CD4-positive, CD25-positive, alpha-beta regulatory T cell (primary cell): ENCODE measurements at regions not wholly inside any gene's neighbourhood (a gene's known extent, or its start where the extent isn't known, plus 50 kb on each side); places are given as distances from the start of the nearest gene placed in this dataset.
A peak's percentile ranks its signal among the peaks of the same experiment; 100 is the strongest.

Source experiments
- ATAC-seq, 2 donors: fragments of 150-1000 bp; cut with Tn5 transposase; one replicate each; pipeline ENCODE4 v1.10.0; 2021; ENCODE audit warnings: low read depth in 2 of 2, moderate number of reproducible peaks in 2 of 2, moderate library complexity in 1 of 2
- DNase-seq, 3 donors: peaks; one replicate each; pipeline versions ENCODE4 v3.0.0 to v3.0.0-alpha.2; 2012 to 2022; ENCODE audit warnings: mixed read lengths in 1 of 3
- H3K27ac ChIP-seq: one replicate; pipeline ENCODE4 v1.7.0; 2013; ENCODE audit warnings: mild to moderate bottlenecking, low read length; ENCODE audit not compliant: insufficient read depth, poor library complexity, severe bottlenecking
- H3K27me3 ChIP-seq: one replicate; pipeline ENCODE4 v1.7.0; 2013; ENCODE audit warnings: low read length; ENCODE audit not compliant: control insufficient read depth, insufficient read depth
- H3K36me3 ChIP-seq: one replicate; pipeline ENCODE4 v1.7.0; 2013; ENCODE audit warnings: mild to moderate bottlenecking, low read length, moderate library complexity; ENCODE audit not compliant: control insufficient read depth, insufficient read depth
- H3K4me1 ChIP-seq: 2 replicates; pipeline ENCODE4 v1.7.0; 2013; ENCODE audit warnings: mild to moderate bottlenecking, low read length; ENCODE audit not compliant: insufficient read depth, control insufficient read depth, poor library complexity, severe bottlenecking
- H3K4me3 ChIP-seq: one replicate; pipeline ENCODE4 v1.7.0; 2013; ENCODE audit warnings: low read depth, mild to moderate bottlenecking, low read length, moderate library complexity
- H3K9me3 ChIP-seq, 2 experiments: 1 replicate in 1 of 2; 2 replicates in 1 of 2; pipeline ENCODE4 v1.7.0; 2013; ENCODE audit warnings: low read length in 2 of 2, mild to moderate bottlenecking in 1 of 2, moderate library complexity in 1 of 2; ENCODE audit not compliant: control insufficient read depth in 2 of 2
- H3K27ac Mint-ChIP-seq, 3 donors: one replicate each; pipeline ENCODE4 v1.8.0; 2020 to 2022; ENCODE audit warnings: mild to moderate bottlenecking in 3 of 3, mixed read lengths in 3 of 3, moderate library complexity in 2 of 3
- H3K27me3 Mint-ChIP-seq: one replicate; pipeline ENCODE4 v1.8.0; 2022; ENCODE audit warnings: mild to moderate bottlenecking, mixed read lengths
- H3K36me3 Mint-ChIP-seq: one replicate; pipeline ENCODE4 v1.8.0; 2020; ENCODE audit warnings: mixed read lengths
- H3K4me1 Mint-ChIP-seq, 4 donors: one replicate each; pipeline ENCODE4 v1.8.0; 2020 to 2022; ENCODE audit warnings: mixed read lengths in 4 of 4, mild to moderate bottlenecking in 1 of 4
- H3K4me3 Mint-ChIP-seq, 4 donors: one replicate each; pipeline ENCODE4 v1.8.0; 2020 to 2022; ENCODE audit warnings: mild to moderate bottlenecking in 4 of 4, mixed read lengths in 4 of 4, moderate library complexity in 3 of 4
- H3K9me3 Mint-ChIP-seq, 7 donors: one replicate each; pipeline ENCODE4 v1.8.0; 2020 to 2022; ENCODE audit warnings: mixed read lengths in 7 of 7, mild to moderate bottlenecking in 3 of 7, moderate library complexity in 2 of 7

- Histone ChIP-seq H3K27ac (no peak overlapping the region), H3K9me3 (peaks cover 8 to 18% of the 10 kb centered on the region in 2 experiments), H3K27me3 (peaks cover 6% of the 10 kb centered on the region), H3K36me3 (no peaks in the 10 kb centered on the region), H3K4me3 (no peak overlapping the region), H3K4me1 (no peaks in the 10 kb centered on the region)
- peak in 1 of 3 donors; percentile 41 for DNase-seq
- no peak overlapping the region for H3K27ac Mint-ChIP-seq
- no peak overlapping the region for H3K4me3 Mint-ChIP-seq
- no peaks in the 10 kb centered on the region for H3K36me3 Mint-ChIP-seq
- H3K9me3 Mint-ChIP-seq = peaks cover 0 to 18% (median 2%) of the 10 kb centered on the region in 7 donors
- H3K4me1 Mint-ChIP-seq = peaks cover 3 to 7% (median 4%) of the 10 kb centered on the region in 4 donors
- peaks cover 16% of the 10 kb centered on the region for H3K27me3 Mint-ChIP-seq
- no peak for ATAC-seq
These were observed 50.7 kb upstream of the PNMA8B start for GRCh38 chr19:46546194-46546896.

- Mint-ChIP-seq H3K27me3 (peaks cover 38% of the 10 kb centered on the region), H3K4me3 (no peak overlapping the region)
- no peaks in the 10 kb centered on the region for H3K4me1 ChIP-seq
These were observed 50.4 kb upstream of the CALM3 start for GRCh38 chr19:46550684-46551083.

GRCh38 chr19:46551164-46551563 lies 50.0 kb upstream of the CALM3 start:
- H3K27me3 ChIP-seq = peaks cover 7% of the 10 kb centered on the region
- ATAC-seq (no peak), DNase-seq (no peak)
- H3K9me3 ChIP-seq = peaks cover 8 to 23% of the 10 kb centered on the region in 2 experiments
- H3K36me3 Mint-ChIP-seq = no peaks in the 10 kb centered on the region
- H3K27me3 Mint-ChIP-seq = peaks cover 38% of the 10 kb centered on the region
- H3K27ac ChIP-seq = no peak overlapping the region
- no peaks in the 10 kb centered on the region for H3K36me3 ChIP-seq
- H3K9me3 Mint-ChIP-seq = peaks cover 0 to 29% (median 3%) of the 10 kb centered on the region in 7 donors
- H3K27ac Mint-ChIP-seq = no peak overlapping the region
- no peaks in the 10 kb centered on the region for H3K4me1 ChIP-seq
- H3K4me3 ChIP-seq = no peak overlapping the region
- H3K4me3 Mint-ChIP-seq = peak overlapping the region in 1 of 4 donors; percentile 40
- H3K4me1 Mint-ChIP-seq = no peaks in the 10 kb centered on the region

More at GRCh38 chr19:46550684-46551083, 50.4 kb upstream of the CALM3 start:
- no peaks in the 10 kb centered on the region for H3K36me3 Mint-ChIP-seq
- H3K27ac Mint-ChIP-seq = no peak overlapping the region
- no peak for DNase-seq
- ATAC-seq = no peak
- H3K27ac ChIP-seq = no peak overlapping the region
- no peaks in the 10 kb centered on the region for H3K4me1 Mint-ChIP-seq
- peaks cover 7% of the 10 kb centered on the region for H3K27me3 ChIP-seq
- H3K4me3 ChIP-seq = no peak overlapping the region
- no peaks in the 10 kb centered on the region for H3K36me3 ChIP-seq
- H3K9me3 Mint-ChIP-seq = peaks cover 0 to 29% (median 2%) of the 10 kb centered on the region in 7 donors
- peaks cover 8 to 23% of the 10 kb centered on the region in 2 experiments for H3K9me3 ChIP-seq
